ENCODE measurements at regions not wholly inside any gene's neighbourhood (a gene's known extent, or its start where the extent isn't known, plus 50 kb on each side); places are given as distances from the start of the nearest gene placed in this dataset.

DNA sequence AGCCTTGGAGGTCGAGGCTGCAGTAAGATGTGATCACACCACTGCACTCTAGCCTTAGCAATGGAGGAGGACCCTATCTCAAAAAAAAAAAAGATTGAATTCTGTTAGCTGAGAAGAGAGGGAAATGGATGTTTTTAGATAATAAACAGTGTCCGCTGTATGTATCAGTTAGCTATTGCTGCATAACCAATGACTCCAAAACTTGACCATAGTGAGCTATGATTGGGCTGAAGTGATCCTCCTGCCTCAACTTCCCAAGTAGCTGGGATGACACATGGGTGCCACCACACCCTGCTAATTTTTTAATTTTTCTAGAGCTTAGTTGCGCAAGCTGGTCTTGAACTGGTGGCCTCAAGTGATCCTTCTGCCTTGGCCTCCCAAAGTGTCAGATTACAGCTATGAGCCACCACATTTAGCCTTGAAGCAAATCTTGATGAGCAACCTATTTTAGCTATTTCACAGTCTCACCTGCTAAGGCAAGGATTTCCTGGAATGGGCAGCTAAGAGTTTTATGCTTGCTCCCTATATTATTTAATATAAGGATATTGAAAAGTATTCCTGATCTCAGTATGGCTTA, 68.3 kb upstream of the ATF7IP2 start:
- Mint-ChIP-seq H3K4me1 (ENCODE audit: low read depth) (no peaks in the 10 kb centered on the region), H3K4me3 (no peak overlapping the region), H3K36me3 (ENCODE audit: low read depth) (no peaks in the 10 kb centered on the region), H3K27ac (no peak overlapping the region), H3K9me3 (peaks cover 8% of the 10 kb centered on the region), H3K27me3 (ENCODE audit: insufficient read depth) (no peaks in the 10 kb centered on the region; the same call in 1 of the 2 replicates)
- TF ChIP-seq, protein P1, sequence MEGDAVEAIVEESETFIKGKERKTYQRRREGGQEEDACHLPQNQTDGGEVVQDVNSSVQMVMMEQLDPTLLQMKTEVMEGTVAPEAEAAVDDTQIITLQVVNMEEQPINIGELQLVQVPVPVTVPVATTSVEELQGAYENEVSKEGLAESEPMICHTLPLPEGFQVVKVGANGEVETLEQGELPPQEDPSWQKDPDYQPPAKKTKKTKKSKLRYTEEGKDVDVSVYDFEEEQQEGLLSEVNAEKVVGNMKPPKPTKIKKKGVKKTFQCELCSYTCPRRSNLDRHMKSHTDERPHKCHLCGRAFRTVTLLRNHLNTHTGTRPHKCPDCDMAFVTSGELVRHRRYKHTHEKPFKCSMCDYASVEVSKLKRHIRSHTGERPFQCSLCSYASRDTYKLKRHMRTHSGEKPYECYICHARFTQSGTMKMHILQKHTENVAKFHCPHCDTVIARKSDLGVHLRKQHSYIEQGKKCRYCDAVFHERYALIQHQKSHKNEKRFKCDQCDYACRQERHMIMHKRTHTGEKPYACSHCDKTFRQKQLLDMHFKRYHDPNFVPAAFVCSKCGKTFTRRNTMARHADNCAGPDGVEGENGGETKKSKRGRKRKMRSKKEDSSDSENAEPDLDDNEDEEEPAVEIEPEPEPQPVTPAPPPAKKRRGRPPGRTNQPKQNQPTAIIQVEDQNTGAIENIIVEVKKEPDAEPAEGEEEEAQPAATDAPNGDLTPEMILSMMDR (IDR thresholded peaks at IDR 0.05), result no peak
- no peak for DNase-seq

DNA sequence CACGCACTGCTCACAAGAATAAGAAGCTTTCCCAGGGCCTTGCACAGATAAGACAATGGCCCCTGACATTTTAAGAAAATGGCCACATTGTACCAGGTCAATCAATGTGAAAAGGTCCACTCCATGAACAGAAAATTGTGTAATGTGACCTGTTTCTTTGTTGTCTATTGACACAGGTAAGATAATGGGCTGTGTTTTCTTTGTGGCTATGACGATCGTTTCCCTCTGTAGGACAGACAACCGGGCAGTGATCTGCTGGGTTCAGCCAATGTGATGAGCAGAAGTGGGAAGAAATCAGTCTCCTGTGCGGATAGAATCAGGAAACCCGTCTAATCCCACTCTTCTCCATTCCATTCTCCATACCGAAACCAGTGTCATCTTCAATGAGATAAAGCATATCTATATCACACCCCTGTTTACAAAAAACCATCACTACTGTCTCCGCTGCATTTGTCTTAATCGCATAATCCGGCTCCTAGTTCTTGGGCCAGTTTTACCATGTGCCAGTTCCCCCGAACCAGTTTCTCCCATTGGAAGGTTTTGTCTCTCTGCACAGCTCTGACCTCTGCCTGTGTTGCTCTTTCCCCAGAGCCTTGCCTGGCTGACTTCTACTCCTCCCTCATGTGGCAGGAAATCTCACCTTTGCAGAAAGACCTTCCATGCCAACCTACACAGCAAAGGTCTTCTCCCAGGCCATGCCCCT, 66.9 kb upstream of the ATF7IP2 start:
- Mint-ChIP-seq H3K4me3 (no peak overlapping the region), H3K27ac (no peak overlapping the region)
- TF ChIP-seq, protein P1 (IDR thresholded peaks at IDR 0.05), result no peak

DNA sequence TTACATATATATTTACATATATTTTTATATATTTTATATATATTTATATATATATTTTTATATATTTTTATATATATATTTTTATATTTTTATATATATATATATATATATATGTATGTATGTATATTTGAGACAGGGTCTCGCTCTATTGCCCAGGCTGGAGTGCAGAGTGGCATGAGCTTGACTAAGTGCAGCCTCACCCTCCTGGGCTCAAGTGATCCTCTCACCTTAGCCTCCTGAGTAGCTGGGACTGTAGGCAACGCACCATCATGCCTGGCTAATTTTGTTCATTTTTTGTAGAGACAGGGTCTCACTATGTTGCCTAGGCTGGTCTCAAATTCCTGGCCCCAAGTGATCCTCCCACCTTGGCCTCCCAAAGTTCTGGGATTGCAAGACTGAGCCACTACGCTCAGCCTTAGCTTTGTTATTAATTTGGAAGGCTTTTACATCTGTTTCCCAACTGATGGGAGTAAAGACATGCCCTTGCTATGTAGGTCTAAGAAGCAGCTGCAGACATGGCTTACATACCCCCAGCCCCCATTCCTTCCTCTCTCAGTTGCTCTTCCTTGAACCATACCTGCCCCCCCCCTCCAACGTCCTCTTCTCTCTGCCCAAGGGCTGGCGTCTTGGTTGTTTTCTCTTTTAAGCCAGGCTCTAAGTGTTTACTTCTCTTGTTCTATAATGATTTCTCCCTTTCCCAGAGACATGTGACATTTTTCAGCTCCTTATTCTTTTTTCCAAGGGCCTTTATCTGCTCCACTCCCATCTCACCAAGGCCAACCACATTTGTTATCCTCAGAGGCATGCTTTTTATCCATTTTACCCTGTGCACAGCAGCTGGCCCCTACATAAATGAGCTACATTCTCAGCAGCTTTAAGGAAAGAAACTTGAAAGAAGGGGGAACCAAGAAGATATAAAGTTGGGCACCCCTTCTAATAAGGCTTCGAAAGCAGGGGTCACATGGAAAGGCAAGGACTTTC, 64.2 kb upstream of the ATF7IP2 start:
- H3K27ac Mint-ChIP-seq, result no peak overlapping the region

More for the DNA sequence above, 66.9 kb upstream of the ATF7IP2 start:
- peaks cover 5% of the 10 kb centered on the region for H3K9me3 Mint-ChIP-seq
- no peaks in the 10 kb centered on the region for H3K36me3 Mint-ChIP-seq (ENCODE audit: low read depth)
- DNase-seq, result no peak
- no peaks in the 10 kb centered on the region; the same call in 1 of the 2 replicates for H3K27me3 Mint-ChIP-seq (ENCODE audit: insufficient read depth)
- H3K4me1 Mint-ChIP-seq (ENCODE audit: low read depth), result no peaks in the 10 kb centered on the region

DNA sequence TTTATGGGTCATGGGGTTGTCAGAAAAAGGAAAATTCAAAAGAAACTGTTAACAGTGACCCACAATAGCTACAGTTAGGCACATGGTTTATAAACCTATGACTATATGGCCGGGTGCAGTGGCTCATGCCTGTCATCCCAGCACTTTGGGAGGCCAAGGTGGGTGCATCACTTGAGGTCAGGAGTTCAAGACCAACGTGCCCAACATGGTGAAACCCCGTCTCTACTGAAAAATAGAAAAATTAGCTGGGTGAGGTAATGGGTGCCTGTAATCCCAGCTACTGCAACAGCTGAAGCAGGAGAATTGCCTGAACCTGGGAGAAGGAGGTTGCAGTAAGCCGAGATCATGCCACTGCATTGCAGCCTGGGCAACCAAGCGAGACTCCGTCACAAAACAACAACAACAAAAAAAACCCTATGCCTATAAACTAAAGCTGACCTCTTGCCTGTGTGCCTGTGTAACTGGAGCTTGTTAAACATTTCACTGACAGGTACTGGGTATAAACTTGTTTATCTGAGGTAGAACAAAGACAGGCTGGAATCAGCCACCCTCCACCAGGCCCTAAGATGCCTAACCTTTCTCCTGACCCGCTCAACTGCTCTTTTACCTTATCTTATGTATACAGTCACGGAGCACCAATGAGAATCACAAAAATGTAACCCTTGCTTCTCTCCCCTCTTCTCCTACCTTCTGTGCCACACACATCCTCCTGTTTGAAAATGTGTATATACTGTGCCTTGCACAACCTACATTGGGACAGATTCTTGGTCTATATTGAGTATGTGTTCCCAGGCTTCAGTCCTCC, 62.9 kb upstream of the ATF7IP2 start:
- Mint-ChIP-seq H3K36me3 (ENCODE audit: low read depth) (no peaks in the 10 kb centered on the region), H3K27me3 (ENCODE audit: insufficient read depth) (no peaks in the 10 kb centered on the region; the same call in 1 of the 2 replicates), H3K9me3 (no peaks in the 10 kb centered on the region; the same call in 1 of the 2 replicates), H3K4me1 (ENCODE audit: low read depth) (no peaks in the 10 kb centered on the region), H3K27ac (no peak overlapping the region), H3K4me3 (no peak overlapping the region)
- DNase-seq, result no peak
- TF ChIP-seq, protein P1 (IDR thresholded peaks at IDR 0.05), result no peak

More for the DNA sequence above, 64.2 kb upstream of the ATF7IP2 start:
- H3K4me3 Mint-ChIP-seq, result no peak overlapping the region
- no peak for DNase-seq
- H3K9me3 Mint-ChIP-seq, result no peaks in the 10 kb centered on the region; the same call in 1 of the 2 replicates
- H3K27me3 Mint-ChIP-seq (ENCODE audit: insufficient read depth), result no peaks in the 10 kb centered on the region; the same call in 1 of the 2 replicates
- H3K4me1 Mint-ChIP-seq (ENCODE audit: low read depth), result no peaks in the 10 kb centered on the region
- TF ChIP-seq, protein P1 (IDR thresholded peaks at IDR 0.05), result no peak
- no peaks in the 10 kb centered on the region for H3K36me3 Mint-ChIP-seq (ENCODE audit: low read depth)

DNA sequence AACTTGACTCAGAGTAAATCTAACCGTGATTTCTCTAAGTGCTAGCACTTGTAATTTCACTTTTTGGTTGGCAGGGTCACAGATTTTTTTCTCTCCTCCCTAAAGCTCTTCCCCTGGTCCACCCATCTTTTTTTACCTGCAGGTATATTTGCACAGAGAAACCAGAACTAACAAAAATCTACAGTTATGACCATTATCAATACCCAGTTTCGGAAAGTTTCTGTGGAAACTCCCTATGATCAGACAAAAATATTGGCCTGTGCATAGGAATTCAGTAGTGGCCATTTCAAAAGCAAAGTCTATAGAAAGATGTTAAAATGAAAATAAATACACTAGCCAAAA, 62.4 kb upstream of the ATF7IP2 start:
- Mint-ChIP-seq H3K36me3 (ENCODE audit: low read depth) (no peaks in the 10 kb centered on the region), H3K27me3 (ENCODE audit: insufficient read depth) (no peaks in the 10 kb centered on the region; the same call in 1 of the 2 replicates), H3K4me3 (no peak overlapping the region), H3K4me1 (ENCODE audit: low read depth) (no peaks in the 10 kb centered on the region), H3K27ac (no peak overlapping the region), H3K9me3 (no peaks in the 10 kb centered on the region; the same call in none of the 2 replicates)
- DNase-seq, result no peak
- TF ChIP-seq, protein P1 (IDR thresholded peaks at IDR 0.05), result no peak

Data from HFFc6 (cell line).